ENCODE measurements at regions not wholly inside any gene's neighbourhood (a gene's known extent, or its start where the extent isn't known, plus 50 kb on each side); places are given as distances from the start of the nearest gene placed in this dataset.

DNA sequence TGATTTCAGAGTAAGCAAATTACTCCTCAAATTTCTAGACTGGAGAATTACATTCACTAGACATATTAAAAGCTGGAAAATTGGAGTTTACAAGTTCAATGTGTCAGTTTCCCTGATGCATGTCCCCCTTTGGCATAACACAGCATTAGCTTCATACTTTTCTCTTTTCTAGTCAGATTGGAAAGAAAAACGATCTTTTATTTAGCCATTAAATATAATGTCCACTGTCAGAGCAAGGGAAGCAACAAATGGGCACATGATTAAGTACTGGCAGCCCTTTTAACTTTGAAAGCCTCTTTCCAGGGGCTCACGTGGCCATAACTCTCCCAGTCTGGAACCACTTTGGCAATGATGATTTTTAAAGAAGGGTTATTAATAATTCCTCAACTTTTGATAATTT, 203.3 kb downstream of the KCNN2 start:
- TF ChIP-seq CTCF (IDR thresholded peaks at IDR 0.05) (no peak), EP300 (IDR thresholded peaks at IDR 0.05) (no peak)
